A673 (cell line): ENCODE measurements at regions not wholly inside any gene's neighbourhood (a gene's known extent, or its start where the extent isn't known, plus 50 kb on each side); places are given as distances from the start of the nearest gene placed in this dataset.
A peak's percentile ranks its signal among the peaks of the same experiment; 100 is the strongest.

Source experiments
- BruUV-seq: library from RNA; stranded (reverse); fragments of 400-500 nt; replicated peaks from 2 replicates; lab custom pipeline; 2021; lab: Mats Ljungman, UMichigan
- CTCF ChIA-PET: fragments of 300-600 bp; sonication (Branson Sonifier 250); formaldehyde crosslinking; loops from one replicate; lab custom pipeline; 2022; ENCODE audit warnings: antibody characterized with exemption; lab: Charles Lee
- POLR2A ChIA-PET: fragments of 300-600 bp; sonication (Branson Sonifier 250); formaldehyde crosslinking; loops from one replicate; lab custom pipeline; 2022; ENCODE audit warnings: antibody characterized with exemption; ENCODE audit not compliant: low non-redundant PET; lab: Charles Lee
- DNase-seq: peaks from one replicate; pipeline ENCODE4 v3.0.0-alpha.2; 2015; ENCODE audit warnings: low spot score
- H3K27ac ChIP-seq: fragments of 200-600 bp; sonication (generic); 2 replicates; pipeline ENCODE4 v1.5.1; 2016; ENCODE audit warnings: mixed run types, low read depth, mild to moderate bottlenecking, mixed read lengths, antibody characterized with exemption, low read length; ENCODE audit not compliant: poor library complexity, severe bottlenecking
- H3K27me3 ChIP-seq: fragments of 200-600 bp; sonication (generic); replicated peaks from 2 replicates; pipeline ENCODE4 v1.6.1; 2017; ENCODE audit warnings: mixed run types, low read depth, mild to moderate bottlenecking, mixed read lengths, antibody characterized with exemption, low read length; ENCODE audit not compliant: insufficient read depth, poor library complexity
- H3K36me3 ChIP-seq: fragments of 200-600 bp; sonication (generic); 2 replicates; pipeline ENCODE4 v1.6.1; 2016; ENCODE audit warnings: mixed run types, mild to moderate bottlenecking, mixed read lengths, antibody characterized with exemption, low read length; ENCODE audit not compliant: insufficient read depth, poor library complexity, severe bottlenecking
- H3K4me1 ChIP-seq: fragments of 200-600 bp; sonication (generic); 2 replicates; pipeline ENCODE4 v1.6.1; 2017; ENCODE audit warnings: mixed run types, mild to moderate bottlenecking, mixed read lengths, antibody characterized with exemption, low read length; ENCODE audit not compliant: insufficient read depth, poor library complexity, severe bottlenecking
- H3K4me3 ChIP-seq: fragments of 200-600 bp; sonication (generic); 2 replicates; pipeline ENCODE4 v1.5.1; 2016; ENCODE audit warnings: low read depth, mixed run types, mild to moderate bottlenecking, mixed read lengths, low read length; ENCODE audit not compliant: poor library complexity, severe bottlenecking
- H3K9me3 ChIP-seq: fragments of 200-600 bp; sonication (generic); 2 replicates; pipeline ENCODE4 v1.6.1; 2016; ENCODE audit warnings: mixed run types, low read depth, mild to moderate bottlenecking, mixed read lengths, antibody characterized with exemption, low read length; ENCODE audit not compliant: poor library complexity, severe bottlenecking
- EZH2 ChIP-seq: fragments of 200-600 bp; sonication (generic); IDR thresholded peaks from 2 replicates; pipeline ENCODE4 v1.6.1; 2017; ENCODE audit warnings: borderline replicate concordance, low read depth, mild to moderate bottlenecking, mixed read lengths, antibody characterized with exemption, low read length; ENCODE audit not compliant: poor library complexity, severe bottlenecking
- intact Hi-C: fragments of 100-400 bp; cut with micrococcal nuclease; formaldehyde crosslinking; loops from one replicate; pipeline ENCODE4 v1.10.0; 2022; ENCODE audit not compliant: unreplicated experiment
- TF ChIP-seq, protein P1 (sequence below): fragments of 300-800, 200-600 bp; sonication (generic); conservative IDR thresholded peaks from 2 replicates; pipeline ENCODE4 v1.5.1; 2017; ENCODE audit warnings: low read depth, mild to moderate bottlenecking, antibody characterized with exemption, low read length, moderate library complexity, mixed read lengths

DNA sequence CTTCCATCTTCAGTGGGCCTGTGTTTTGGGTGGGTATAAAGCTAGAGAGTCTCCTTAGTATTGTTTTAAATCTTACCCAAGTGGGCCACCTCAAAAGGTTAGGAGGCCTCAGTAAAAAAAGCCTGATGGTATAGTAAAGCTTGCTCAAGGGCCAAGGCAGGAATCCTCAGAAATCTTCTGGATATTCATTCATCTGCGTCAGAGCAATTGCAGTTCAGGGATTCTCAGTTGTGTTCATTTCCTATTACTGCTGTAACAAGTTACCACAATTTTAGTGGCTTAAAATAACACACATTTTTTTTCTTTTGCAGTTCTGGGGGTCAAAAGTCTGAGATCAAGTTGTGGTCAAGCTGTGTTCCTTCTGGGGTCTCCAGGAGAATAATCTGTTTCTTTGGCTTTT is 985.5 kb downstream of the TLE4 start:
- ChIA-PET POLR2A (interaction anchor here (0.7 kb wide), 1 partner anchor 27 kb away, joined by 3 read pairs; no protein-coding TSS in a partner anchor), CTCF (no interaction called here)
- no TSS peak for BruUV-seq
- H3K4me1 ChIP-seq, result peaks cover 9% of the 10 kb centered on the region
- H3K9me3 ChIP-seq, result no peaks in the 10 kb centered on the region
- no peaks in the 10 kb centered on the region for H3K27me3 ChIP-seq
- DNase-seq, result no peak
- no peak for TF ChIP-seq EZH2
- H3K4me3 ChIP-seq, result no peak overlapping the region
- intact Hi-C loops, result no loop called here
- no peak overlapping the region for H3K27ac ChIP-seq
- H3K36me3 ChIP-seq, result no peaks in the 10 kb centered on the region

DNA sequence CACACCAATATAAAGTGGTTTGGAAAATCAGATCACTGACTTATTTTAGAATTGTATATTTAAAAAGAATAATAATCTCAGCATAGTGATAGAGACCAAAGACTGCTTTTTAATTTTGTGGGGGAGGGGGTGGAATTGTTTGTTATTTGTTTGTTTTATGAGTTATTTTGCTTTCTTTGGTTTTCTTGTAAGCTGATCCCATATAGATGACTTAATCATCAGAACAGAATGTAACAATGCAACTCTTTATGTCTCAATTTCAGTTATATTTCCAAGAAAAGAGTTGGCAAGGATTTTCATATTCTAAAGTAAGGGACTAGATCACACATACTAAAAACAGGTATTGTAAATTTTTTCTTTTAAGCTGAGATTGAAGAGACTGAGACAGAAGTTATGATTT is 984.9 kb downstream of the TLE4 start:
- no peaks in the 10 kb centered on the region for H3K27me3 ChIP-seq
- intact Hi-C loops, result no loop called here
- no TSS peak for BruUV-seq
- H3K9me3 ChIP-seq, result no peaks in the 10 kb centered on the region
- H3K36me3 ChIP-seq, result no peaks in the 10 kb centered on the region
- ChIA-PET CTCF (no interaction called here), POLR2A (no interaction called here)
- TF ChIP-seq, protein P1, sequence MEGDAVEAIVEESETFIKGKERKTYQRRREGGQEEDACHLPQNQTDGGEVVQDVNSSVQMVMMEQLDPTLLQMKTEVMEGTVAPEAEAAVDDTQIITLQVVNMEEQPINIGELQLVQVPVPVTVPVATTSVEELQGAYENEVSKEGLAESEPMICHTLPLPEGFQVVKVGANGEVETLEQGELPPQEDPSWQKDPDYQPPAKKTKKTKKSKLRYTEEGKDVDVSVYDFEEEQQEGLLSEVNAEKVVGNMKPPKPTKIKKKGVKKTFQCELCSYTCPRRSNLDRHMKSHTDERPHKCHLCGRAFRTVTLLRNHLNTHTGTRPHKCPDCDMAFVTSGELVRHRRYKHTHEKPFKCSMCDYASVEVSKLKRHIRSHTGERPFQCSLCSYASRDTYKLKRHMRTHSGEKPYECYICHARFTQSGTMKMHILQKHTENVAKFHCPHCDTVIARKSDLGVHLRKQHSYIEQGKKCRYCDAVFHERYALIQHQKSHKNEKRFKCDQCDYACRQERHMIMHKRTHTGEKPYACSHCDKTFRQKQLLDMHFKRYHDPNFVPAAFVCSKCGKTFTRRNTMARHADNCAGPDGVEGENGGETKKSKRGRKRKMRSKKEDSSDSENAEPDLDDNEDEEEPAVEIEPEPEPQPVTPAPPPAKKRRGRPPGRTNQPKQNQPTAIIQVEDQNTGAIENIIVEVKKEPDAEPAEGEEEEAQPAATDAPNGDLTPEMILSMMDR, result no peak
- no peak for TF ChIP-seq EZH2
- peaks cover 9% of the 10 kb centered on the region for H3K4me1 ChIP-seq
- DNase-seq, result no peak
- H3K27ac ChIP-seq, result no peak overlapping the region
- no peak overlapping the region for H3K4me3 ChIP-seq

- intact Hi-C loops, result no loop called here
- ChIA-PET CTCF (no interaction called here), POLR2A (no interaction called here)
- H3K27me3 ChIP-seq, result no peaks in the 10 kb centered on the region
- peaks cover 9% of the 10 kb centered on the region for H3K4me1 ChIP-seq
- TF ChIP-seq, protein P1, result no peak
- no peak for TF ChIP-seq EZH2
- no peak overlapping the region for H3K27ac ChIP-seq
- DNase-seq, result peak; percentile 19
- no peaks in the 10 kb centered on the region for H3K9me3 ChIP-seq
- no peaks in the 10 kb centered on the region for H3K36me3 ChIP-seq
- no TSS peak for BruUV-seq
- H3K4me3 ChIP-seq, result no peak overlapping the region
Measured at GRCh38 chr9:80555782-80556325, 984.1 kb downstream of the TLE4 start.

DNA sequence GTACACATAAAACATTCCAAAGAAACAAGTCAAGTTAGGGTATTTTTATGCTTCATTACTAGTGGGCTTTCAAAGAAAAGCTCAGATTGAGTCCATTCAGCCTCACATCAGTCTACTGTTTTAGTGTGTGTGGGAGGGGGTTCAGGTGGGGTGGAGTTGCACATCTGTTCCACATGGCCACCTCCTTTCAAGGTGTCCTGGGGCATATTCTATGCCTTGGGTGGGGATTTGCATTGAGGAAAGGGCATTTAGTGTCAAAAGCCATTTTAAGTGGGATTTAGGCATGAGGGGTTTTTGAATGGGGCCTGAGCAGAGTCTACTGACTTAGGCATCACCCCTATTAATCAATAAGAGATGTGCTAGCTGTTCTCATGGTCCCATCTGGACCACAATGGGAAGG is 983.1 kb downstream of the TLE4 start:
- no peaks in the 10 kb centered on the region for H3K9me3 ChIP-seq
- no peaks in the 10 kb centered on the region for H3K36me3 ChIP-seq
- H3K27me3 ChIP-seq, result no peaks in the 10 kb centered on the region
- CTCF ChIA-PET, result no interaction called here
- no peak for TF ChIP-seq EZH2
- TF ChIP-seq, protein P1, result no peak
- H3K27ac ChIP-seq, result no peak overlapping the region
- no peak overlapping the region for H3K4me3 ChIP-seq
- no TSS peak for BruUV-seq
- POLR2A ChIA-PET, result no interaction called here
- no peak for DNase-seq
- intact Hi-C loops, result no loop called here
- peaks cover 9% of the 10 kb centered on the region for H3K4me1 ChIP-seq
